ENCODE measurements at regions not wholly inside any gene's neighbourhood (a gene's known extent, or its start where the extent isn't known, plus 50 kb on each side); places are given as distances from the start of the nearest gene placed in this dataset.

DNA sequence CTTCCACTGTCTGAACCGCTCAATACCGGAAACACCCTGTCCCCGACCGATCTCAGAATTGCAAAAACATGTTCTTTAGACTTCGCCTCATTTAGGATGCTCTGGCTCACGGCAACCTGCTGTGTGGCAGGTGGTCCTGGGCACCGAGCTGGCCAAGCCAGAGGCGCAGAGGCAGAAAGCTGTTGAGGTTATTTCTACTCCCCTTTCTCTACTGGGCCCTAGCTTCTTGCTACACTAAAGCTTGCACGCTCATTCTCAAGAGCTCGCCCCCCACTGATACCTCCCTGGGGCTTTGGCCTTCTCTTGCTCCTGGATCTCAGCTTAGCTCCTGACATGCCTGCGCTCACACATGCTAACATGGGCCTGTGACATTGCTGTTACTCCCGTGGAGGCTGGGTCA is 417.4 kb downstream of the LPIN1 start:
- H3K4me3 ChIP-seq (ENCODE audit: insufficient read depth, low read length): no peak overlapping the region
- TF ChIP-seq, protein P1, sequence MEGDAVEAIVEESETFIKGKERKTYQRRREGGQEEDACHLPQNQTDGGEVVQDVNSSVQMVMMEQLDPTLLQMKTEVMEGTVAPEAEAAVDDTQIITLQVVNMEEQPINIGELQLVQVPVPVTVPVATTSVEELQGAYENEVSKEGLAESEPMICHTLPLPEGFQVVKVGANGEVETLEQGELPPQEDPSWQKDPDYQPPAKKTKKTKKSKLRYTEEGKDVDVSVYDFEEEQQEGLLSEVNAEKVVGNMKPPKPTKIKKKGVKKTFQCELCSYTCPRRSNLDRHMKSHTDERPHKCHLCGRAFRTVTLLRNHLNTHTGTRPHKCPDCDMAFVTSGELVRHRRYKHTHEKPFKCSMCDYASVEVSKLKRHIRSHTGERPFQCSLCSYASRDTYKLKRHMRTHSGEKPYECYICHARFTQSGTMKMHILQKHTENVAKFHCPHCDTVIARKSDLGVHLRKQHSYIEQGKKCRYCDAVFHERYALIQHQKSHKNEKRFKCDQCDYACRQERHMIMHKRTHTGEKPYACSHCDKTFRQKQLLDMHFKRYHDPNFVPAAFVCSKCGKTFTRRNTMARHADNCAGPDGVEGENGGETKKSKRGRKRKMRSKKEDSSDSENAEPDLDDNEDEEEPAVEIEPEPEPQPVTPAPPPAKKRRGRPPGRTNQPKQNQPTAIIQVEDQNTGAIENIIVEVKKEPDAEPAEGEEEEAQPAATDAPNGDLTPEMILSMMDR (IDR thresholded peaks at IDR 0.05; ENCODE audit: extremely low read depth, low read depth, low read length): no peak

DNA sequence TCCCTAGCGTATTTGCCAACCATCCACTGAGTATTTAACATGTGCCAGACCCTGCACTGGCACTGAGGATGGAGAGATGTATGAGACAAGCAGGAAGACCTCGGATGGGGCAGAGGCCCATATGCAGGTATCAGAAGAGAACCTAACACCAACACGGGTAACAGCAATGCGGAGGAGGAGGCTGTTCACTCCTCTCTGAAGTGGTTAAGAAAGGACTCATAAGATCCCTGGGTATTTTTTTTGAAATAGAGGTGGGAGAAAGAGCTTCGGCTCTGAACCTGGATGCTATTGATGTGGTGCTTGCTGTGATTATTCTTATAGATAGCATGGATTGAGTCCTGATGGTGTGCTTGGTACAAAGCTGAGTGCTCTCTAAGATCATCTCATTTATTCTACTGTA is 418.3 kb downstream of the LPIN1 start:
- Histone ChIP-seq H3K27ac (ENCODE audit: low read depth, low read length) (no peak overlapping the region), H3K9me3 (ENCODE audit: low read depth, low read length) (no peaks in the 10 kb centered on the region), H3K36me3 (ENCODE audit: insufficient read depth, low read length) (no peaks in the 10 kb centered on the region), H3K27me3 (ENCODE audit: insufficient read depth, low read length) (no peaks in the 10 kb centered on the region), H2AFZ (ENCODE audit: low read length) (no peak overlapping the region), H3K79me2 (ENCODE audit: insufficient read depth, low read length) (no peaks in the 10 kb centered on the region), H3K4me3 (ENCODE audit: insufficient read depth, low read length) (no peak overlapping the region), H3K4me2 (ENCODE audit: insufficient read depth, low read length) (no peak overlapping the region), H3K4me1 (ENCODE audit: insufficient read depth, low read length) (peaks cover 14% of the 10 kb centered on the region), H4K20me1 (ENCODE audit: insufficient read depth, low read length) (no peaks in the 10 kb centered on the region)
- no peak for DNase-seq (ENCODE audit: insufficient read length, low spot score, missing footprints)
- TF ChIP-seq, protein P1 (IDR thresholded peaks at IDR 0.05; ENCODE audit: extremely low read depth, low read depth, low read length): no peak

More for the DNA sequence above, 417.4 kb downstream of the LPIN1 start:
- Histone ChIP-seq H3K36me3 (ENCODE audit: insufficient read depth, low read length) (no peaks in the 10 kb centered on the region), H3K79me2 (ENCODE audit: insufficient read depth, low read length) (no peaks in the 10 kb centered on the region), H3K27ac (ENCODE audit: low read depth, low read length) (no peak overlapping the region), H4K20me1 (ENCODE audit: insufficient read depth, low read length) (no peaks in the 10 kb centered on the region), H3K4me2 (ENCODE audit: insufficient read depth, low read length) (no peak overlapping the region), H3K4me1 (ENCODE audit: insufficient read depth, low read length) (peaks cover 6% of the 10 kb centered on the region), H2AFZ (ENCODE audit: low read length) (no peak overlapping the region), H3K9me3 (ENCODE audit: low read depth, low read length) (no peaks in the 10 kb centered on the region), H3K27me3 (ENCODE audit: insufficient read depth, low read length) (no peaks in the 10 kb centered on the region)
- DNase-seq (ENCODE audit: insufficient read length, low spot score, missing footprints): no peak

DNA sequence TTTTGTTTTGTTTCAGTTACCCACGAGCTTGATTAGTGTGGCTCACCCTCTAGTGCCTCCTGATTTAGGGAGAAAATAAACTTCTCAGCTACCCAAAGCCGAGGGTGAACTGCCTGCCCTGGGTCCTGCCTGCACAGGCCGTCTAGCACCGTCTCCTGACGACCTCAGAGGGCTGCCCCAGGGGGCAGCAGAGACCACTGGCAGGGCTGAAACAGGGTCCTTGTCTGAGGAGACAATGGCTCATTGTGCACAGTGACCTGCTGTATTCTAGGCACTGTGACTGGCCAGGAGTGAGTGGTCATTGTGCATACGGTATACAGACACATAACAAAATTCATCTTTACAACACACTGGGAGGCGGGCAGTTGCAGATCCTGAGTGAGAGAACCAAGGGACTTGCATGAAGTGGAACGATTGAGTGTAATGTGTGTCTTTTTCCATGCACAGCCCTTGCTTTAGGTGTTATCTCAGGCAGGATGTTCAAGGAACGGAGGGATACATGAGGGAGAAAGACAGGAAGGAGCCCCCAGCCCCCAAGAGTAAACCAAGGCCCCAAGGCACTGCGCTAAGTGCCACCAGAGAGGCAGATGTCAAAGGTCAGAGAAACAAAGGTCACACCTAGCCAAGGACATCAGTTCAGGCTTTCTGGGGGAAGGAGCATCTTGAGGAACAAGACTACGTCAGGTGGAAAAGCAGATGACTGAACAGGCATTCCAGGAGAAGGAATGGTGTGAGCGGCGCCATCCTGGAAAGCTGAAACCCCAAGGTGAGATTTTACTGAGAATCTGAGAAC is 421.3 kb downstream of the LPIN1 start:
- no peak for DNase-seq (ENCODE audit: insufficient read length, low spot score, missing footprints)
- TF ChIP-seq, protein P1 (IDR thresholded peaks at IDR 0.05; ENCODE audit: extremely low read depth, low read depth, low read length): no peak
- no peak overlapping the region for H3K4me3 ChIP-seq (ENCODE audit: insufficient read depth, low read length)
- peaks cover 23% of the 10 kb centered on the region for H3K4me1 ChIP-seq (ENCODE audit: insufficient read depth, low read length)
- H3K27ac ChIP-seq (ENCODE audit: low read depth, low read length): peak overlapping the region; percentile 97
- H3K4me2 ChIP-seq (ENCODE audit: insufficient read depth, low read length): no peak overlapping the region
- no peak overlapping the region for H2AFZ ChIP-seq (ENCODE audit: low read length)
- no peaks in the 10 kb centered on the region for H3K27me3 ChIP-seq (ENCODE audit: insufficient read depth, low read length)
- H4K20me1 ChIP-seq (ENCODE audit: insufficient read depth, low read length): no peaks in the 10 kb centered on the region
- no peaks in the 10 kb centered on the region for H3K36me3 ChIP-seq (ENCODE audit: insufficient read depth, low read length)
- H3K79me2 ChIP-seq (ENCODE audit: insufficient read depth, low read length): no peaks in the 10 kb centered on the region
- no peaks in the 10 kb centered on the region for H3K9me3 ChIP-seq (ENCODE audit: low read depth, low read length)

DNA sequence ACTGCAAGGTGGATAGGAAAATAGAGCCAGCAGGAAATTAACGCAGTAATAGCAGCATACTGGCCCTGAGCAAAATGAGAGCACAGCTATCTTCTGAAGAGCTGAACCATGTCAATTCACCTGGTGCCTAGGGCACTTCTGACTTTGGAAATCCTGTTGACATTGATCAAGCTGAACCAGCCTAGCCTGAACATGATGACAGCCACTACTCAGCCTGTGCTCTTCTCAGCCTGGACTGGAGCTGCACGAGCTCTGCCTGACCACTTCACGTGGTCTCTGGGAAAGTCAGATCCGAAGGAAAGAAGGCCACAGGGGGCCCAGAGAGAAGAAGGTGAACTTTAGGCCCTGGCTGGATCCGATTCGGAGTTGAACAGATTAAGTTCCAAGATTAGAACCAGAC is 421.9 kb downstream of the LPIN1 start:
- Histone ChIP-seq H4K20me1 (ENCODE audit: insufficient read depth, low read length) (no peaks in the 10 kb centered on the region), H3K79me2 (ENCODE audit: insufficient read depth, low read length) (no peaks in the 10 kb centered on the region), H3K27me3 (ENCODE audit: insufficient read depth, low read length) (no peaks in the 10 kb centered on the region), H3K27ac (ENCODE audit: low read depth, low read length) (peak overlapping the region; percentile 97), H3K4me3 (ENCODE audit: insufficient read depth, low read length) (no peak overlapping the region), H2AFZ (ENCODE audit: low read length) (no peak overlapping the region), H3K4me2 (ENCODE audit: insufficient read depth, low read length) (no peak overlapping the region), H3K9me3 (ENCODE audit: low read depth, low read length) (no peaks in the 10 kb centered on the region), H3K36me3 (ENCODE audit: insufficient read depth, low read length) (no peaks in the 10 kb centered on the region), H3K4me1 (ENCODE audit: insufficient read depth, low read length) (peaks cover 23% of the 10 kb centered on the region)
- TF ChIP-seq, protein P1 (IDR thresholded peaks at IDR 0.05; ENCODE audit: extremely low read depth, low read depth, low read length): no peak
- no peak for DNase-seq (ENCODE audit: insufficient read length, low spot score, missing footprints)
